ENCODE measurements at regions not wholly inside any gene's neighbourhood (a gene's known extent, or its start where the extent isn't known, plus 50 kb on each side); places are given as distances from the start of the nearest gene placed in this dataset.

DNA sequence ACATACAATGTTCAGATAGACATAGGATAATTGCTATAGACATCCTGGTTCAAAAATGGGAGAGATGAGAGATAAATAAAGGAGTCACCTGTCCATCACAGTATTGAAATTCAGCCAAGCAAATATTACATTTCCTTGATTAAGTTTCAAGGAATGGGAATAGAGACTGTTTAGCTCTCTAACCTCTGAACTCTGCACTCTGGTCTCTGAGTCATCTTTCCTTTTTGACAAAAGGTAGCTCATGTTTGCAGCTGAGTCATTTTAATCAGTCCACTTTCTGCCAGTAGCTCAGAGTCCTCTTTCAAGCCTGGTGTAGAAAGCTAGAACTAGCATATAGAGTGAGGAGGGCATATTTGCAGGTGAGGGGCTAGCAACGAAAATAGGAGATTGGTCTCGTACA is 51.4 kb upstream of the GJA8 start (continued):
- no peak for TF ChIP-seq ZNF462 (CRISPR knock-in tag; IDR thresholded peaks at IDR 0.05)
- no peak for TF ChIP-seq NANOG (IDR thresholded peaks at IDR 0.05; ENCODE audit: borderline replicate concordance)
- TF ChIP-seq, protein P1, sequence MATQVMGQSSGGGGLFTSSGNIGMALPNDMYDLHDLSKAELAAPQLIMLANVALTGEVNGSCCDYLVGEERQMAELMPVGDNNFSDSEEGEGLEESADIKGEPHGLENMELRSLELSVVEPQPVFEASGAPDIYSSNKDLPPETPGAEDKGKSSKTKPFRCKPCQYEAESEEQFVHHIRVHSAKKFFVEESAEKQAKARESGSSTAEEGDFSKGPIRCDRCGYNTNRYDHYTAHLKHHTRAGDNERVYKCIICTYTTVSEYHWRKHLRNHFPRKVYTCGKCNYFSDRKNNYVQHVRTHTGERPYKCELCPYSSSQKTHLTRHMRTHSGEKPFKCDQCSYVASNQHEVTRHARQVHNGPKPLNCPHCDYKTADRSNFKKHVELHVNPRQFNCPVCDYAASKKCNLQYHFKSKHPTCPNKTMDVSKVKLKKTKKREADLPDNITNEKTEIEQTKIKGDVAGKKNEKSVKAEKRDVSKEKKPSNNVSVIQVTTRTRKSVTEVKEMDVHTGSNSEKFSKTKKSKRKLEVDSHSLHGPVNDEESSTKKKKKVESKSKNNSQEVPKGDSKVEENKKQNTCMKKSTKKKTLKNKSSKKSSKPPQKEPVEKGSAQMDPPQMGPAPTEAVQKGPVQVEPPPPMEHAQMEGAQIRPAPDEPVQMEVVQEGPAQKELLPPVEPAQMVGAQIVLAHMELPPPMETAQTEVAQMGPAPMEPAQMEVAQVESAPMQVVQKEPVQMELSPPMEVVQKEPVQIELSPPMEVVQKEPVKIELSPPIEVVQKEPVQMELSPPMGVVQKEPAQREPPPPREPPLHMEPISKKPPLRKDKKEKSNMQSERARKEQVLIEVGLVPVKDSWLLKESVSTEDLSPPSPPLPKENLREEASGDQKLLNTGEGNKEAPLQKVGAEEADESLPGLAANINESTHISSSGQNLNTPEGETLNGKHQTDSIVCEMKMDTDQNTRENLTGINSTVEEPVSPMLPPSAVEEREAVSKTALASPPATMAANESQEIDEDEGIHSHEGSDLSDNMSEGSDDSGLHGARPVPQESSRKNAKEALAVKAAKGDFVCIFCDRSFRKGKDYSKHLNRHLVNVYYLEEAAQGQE (IDR thresholded peaks at IDR 0.05; ENCODE audit: unreplicated experiment) = no peak
- TF ChIP-seq ZNF331 (CRISPR knock-in tag; IDR thresholded peaks at IDR 0.05; ENCODE audit: low read depth) = no peak

DNA sequence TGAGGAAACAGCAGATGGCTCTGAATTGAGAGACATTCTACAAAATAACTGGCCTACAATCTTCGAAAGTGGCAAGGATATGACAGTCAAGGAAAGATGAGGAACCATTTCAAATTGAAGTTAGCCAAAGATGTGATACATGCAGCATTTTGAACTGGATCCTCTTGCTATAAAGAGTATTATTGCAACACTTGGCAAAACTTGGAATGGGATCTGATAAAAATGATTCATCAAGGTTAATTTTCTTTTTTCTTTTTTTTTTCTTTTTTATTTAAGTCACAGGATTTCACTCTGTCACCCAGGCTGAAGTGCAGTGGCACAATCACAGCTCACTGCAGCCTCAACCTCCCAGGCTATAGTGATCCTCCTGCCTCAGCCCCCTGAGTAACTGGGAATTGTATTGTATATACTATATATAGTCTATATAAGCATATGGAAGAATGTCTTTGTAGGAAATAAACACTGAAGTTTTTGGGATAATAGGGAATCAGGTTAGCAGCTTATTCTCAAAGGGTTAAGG is 49.8 kb upstream of the GJA8 start:
- Histone ChIP-seq H4K20me1 (replicated peaks; ENCODE audit: insufficient read depth) (no peaks in the 10 kb centered on the region), H2AFZ (no peak overlapping the region), H3K9me2 (ENCODE audit: insufficient read depth) (no peaks in the 10 kb centered on the region), H3F3A (replicated peaks; ENCODE audit: low read depth) (no peaks in the 10 kb centered on the region), H3K79me2 (replicated peaks; ENCODE audit: insufficient read depth) (no peaks in the 10 kb centered on the region), H3K4me1 (ENCODE audit: insufficient read depth) (peaks cover 22% of the 10 kb centered on the region), H3K4me3 (no peak overlapping the region), H3K27me3 (ENCODE audit: insufficient read depth) (no peaks in the 10 kb centered on the region), H3K36me3 (ENCODE audit: insufficient read depth) (no peaks in the 10 kb centered on the region), H3K27ac (ENCODE audit: low read depth) (no peak overlapping the region), H3K4me2 (no peak overlapping the region)
- H3K27me3 Mint-ChIP-seq (ENCODE audit: insufficient read depth, low read depth, poor library complexity) = no peaks in the 10 kb centered on the region
- ATAC-seq = no peak
- DNase-seq (ENCODE audit: low spot score) = no peak
- H3K4me1 Mint-ChIP-seq = peaks cover 22% of the 10 kb centered on the region
- H3K36me3 Mint-ChIP-seq (ENCODE audit: low read depth) = no peaks in the 10 kb centered on the region
- no peak overlapping the region for H3K27ac Mint-ChIP-seq
- H3K9me3 Mint-ChIP-seq = peaks cover 7% of the 10 kb centered on the region; the same call in 2 of the 3 replicates
- H3K4me3 Mint-ChIP-seq = no peak overlapping the region
- TF ChIP-seq POLR2AphosphoS5 (IDR thresholded peaks at IDR 0.05; ENCODE audit: low read depth) (no peak), ZNF331 (CRISPR knock-in tag; IDR thresholded peaks at IDR 0.05; ENCODE audit: low read depth) (no peak), JUNB (IDR thresholded peaks at IDR 0.05; ENCODE audit: unreplicated experiment) (no peak), STAT1 (IDR thresholded peaks at IDR 0.05; ENCODE audit: unreplicated experiment) (no peak)
- TF ChIP-seq, protein P2, sequence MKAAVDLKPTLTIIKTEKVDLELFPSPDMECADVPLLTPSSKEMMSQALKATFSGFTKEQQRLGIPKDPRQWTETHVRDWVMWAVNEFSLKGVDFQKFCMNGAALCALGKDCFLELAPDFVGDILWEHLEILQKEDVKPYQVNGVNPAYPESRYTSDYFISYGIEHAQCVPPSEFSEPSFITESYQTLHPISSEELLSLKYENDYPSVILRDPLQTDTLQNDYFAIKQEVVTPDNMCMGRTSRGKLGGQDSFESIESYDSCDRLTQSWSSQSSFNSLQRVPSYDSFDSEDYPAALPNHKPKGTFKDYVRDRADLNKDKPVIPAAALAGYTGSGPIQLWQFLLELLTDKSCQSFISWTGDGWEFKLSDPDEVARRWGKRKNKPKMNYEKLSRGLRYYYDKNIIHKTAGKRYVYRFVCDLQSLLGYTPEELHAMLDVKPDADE (IDR thresholded peaks at IDR 0.05) = no peak

Data from GM23338 (cell line).